ENCODE measurements at regions not wholly inside any gene's neighbourhood (a gene's known extent, or its start where the extent isn't known, plus 50 kb on each side); places are given as distances from the start of the nearest gene placed in this dataset.
"Not testable (repeated sequence)": the region's sequence is repeated elsewhere in the genome, so short reads cannot be mapped to it uniquely, and the experiment has no call there.

GRCh38 chr7:24395512-24395911, 111.5 kb downstream of the NPY start:
- no peak for DNase-seq (ENCODE audit: low read depth in 2 of 2, low spot score in 1 of 2)

GRCh38 chr7:24396387-24396786, 112.4 kb downstream of the NPY start:
- not testable (repeated sequence) for DNase-seq (ENCODE audit: low read depth in 2 of 2, low spot score in 1 of 2)

- DNase-seq (ENCODE audit: low read depth in 2 of 2, low spot score in 1 of 2), result no peak
Observed at GRCh38 chr7:24401628-24402593, 117.9 kb downstream of the NPY start.

DNA sequence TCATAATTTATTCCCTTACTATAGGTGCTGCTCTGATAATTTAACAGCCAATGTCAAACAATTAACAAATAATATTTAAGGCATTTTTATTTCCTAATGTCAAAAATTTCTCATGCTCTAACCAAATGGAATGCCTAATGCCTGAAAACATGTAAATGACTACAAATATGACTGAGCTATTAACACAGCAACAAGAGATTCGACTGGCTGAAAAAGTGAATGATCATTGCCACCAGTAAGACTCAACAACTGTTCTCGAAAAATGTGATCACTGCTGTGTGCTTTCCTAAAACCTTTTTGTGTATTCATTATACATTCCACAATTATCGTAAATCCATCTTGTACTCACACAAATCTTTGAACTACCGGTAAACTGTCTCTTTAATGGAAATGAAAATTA, 118.7 kb downstream of the NPY start:
- DNase-seq (ENCODE audit: low read depth in 2 of 2, low spot score in 1 of 2), result no peak

DNA sequence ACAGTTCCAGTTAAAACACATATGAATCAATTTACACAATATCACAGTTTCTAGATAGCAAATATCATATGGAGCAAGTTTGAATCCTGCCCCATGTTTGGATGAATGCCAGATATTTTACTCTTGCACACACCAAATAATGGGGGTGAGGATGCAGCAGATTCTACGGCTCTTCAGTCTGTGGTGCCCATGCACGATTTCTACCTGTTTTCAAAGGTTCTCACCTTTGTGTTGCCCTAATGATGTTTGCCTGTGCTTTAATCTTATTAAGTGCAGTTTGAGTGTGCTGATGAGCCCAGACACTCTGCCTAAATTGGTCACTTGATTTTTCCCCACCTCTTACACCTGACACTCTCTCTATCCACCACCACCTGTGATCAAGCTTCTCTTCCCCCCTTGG, 119.6 kb downstream of the NPY start:
- DNase-seq (ENCODE audit: low read depth in 2 of 2, low spot score in 1 of 2), result no peak

GRCh38 chr7:24404315-24404714, 120.3 kb downstream of the NPY start:
- DNase-seq (ENCODE audit: low read depth in 2 of 2, low spot score in 1 of 2), result no peak

- no peak for DNase-seq (ENCODE audit: low read depth in 2 of 2, low spot score in 1 of 2)
Observed at GRCh38 chr7:24405002-24405401, 121.0 kb downstream of the NPY start.

DNA sequence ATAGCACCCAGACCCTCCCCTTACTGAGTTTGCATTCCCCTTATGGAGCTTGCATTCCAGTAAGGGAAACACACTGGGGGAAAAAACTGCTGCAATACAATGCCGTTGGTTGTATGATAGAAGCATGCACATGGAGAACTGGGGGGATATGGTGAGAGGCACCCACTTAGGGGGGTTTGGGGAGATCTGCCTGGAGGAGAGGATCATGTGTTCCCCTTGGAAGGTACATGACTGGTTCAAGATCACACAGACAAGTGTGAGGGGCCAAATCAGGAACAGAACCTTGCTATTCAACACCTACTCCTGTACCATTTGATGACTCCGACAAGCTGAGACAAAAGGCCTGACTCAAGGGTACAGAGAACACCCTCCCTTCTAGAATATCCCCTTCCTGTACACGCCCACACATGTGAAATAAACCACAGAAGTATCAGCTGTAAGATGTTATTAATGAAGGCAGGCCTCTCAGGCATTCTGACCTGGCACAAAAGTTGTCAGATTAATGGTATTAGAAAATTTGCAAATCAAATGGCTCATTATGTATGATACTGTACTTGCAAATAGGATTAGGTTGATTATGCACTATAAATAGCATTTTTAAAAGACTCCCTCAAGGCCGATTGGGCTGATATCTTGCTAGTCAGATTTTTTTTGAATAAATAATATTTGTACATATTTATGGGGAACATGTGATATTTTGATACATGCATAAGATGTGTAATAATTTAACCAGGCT, 122.2 kb downstream of the NPY start:
- no peak for DNase-seq (ENCODE audit: low read depth in 2 of 2, low spot score in 1 of 2)

GRCh38 chr7:24406789-24407299, 122.9 kb downstream of the NPY start:
- DNase-seq (ENCODE audit: low read depth in 2 of 2, low spot score in 1 of 2), result no peak

- no peak for DNase-seq (ENCODE audit: low read depth in 2 of 2, low spot score in 1 of 2)
Observed at GRCh38 chr7:24407965-24408364, 124.0 kb downstream of the NPY start.

GRCh38 chr7:24408798-24409430, 124.9 kb downstream of the NPY start:
- no peak for DNase-seq (ENCODE audit: low read depth in 2 of 2, low spot score in 1 of 2)

- no peak for DNase-seq (ENCODE audit: low read depth in 2 of 2, low spot score in 1 of 2)
Observed at GRCh38 chr7:24409431-24410024, 125.5 kb downstream of the NPY start.

- no peak for DNase-seq (ENCODE audit: low read depth in 2 of 2, low spot score in 1 of 2)
Observed at GRCh38 chr7:24411226-24411625, 127.2 kb downstream of the NPY start.

GRCh38 chr7:24417526-24418120, 133.6 kb downstream of the NPY start:
- no peak for DNase-seq (ENCODE audit: low read depth in 2 of 2, low spot score in 1 of 2)

DNA sequence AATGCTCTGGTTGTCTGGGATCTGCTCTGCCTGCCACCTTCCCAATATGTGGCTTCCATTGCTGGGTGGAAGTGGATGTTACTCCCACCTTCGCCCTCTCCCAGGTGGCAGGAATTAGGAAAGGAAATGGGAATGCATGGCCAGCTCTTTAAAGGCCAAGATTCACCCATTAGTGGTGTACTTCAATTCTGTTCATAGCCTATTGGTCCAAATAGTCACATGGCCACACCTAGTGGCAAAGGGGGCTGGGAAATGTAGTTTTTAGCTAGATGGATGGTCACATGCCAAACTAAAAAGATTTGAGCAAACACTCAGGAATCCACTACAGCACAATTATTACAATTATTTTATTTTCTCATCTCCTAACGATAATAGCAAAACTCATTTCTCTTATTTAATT, 135.1 kb downstream of the NPY start:
- DNase-seq (ENCODE audit: low read depth in 2 of 2, low spot score in 1 of 2), result no peak

GRCh38 chr7:24419511-24419910, 135.5 kb downstream of the NPY start:
- no peak for DNase-seq (ENCODE audit: low read depth in 2 of 2, low spot score in 1 of 2)

DNA sequence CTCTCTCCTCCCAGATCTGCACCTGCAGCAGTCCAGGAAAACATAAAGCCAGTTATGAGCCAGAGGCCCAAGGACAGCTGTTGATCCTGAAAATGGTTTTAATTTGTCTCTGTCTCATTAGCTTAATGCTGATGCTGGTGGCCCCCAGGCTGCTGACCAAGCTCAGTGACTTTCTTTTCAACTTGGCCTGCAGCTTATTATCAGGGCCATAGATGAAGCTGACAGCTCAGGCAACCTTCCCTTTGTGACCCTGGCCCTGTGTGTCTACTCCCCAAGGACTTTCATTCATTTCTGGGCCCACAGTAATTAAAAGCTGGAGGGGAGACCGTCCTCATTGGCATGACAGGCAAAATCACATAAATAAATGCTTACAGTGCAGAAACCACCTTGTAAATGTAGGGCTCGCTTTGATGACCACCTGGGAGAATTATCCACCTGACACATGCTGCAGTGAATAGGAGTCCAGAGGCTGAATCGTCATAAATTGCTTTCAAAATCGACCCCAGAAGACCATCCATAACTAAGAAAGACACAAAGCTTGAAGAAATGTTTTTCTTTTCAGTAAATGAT, 138.5 kb downstream of the NPY start:
- DNase-seq (ENCODE audit: low read depth in 2 of 2, low spot score in 1 of 2), result no peak

DNA sequence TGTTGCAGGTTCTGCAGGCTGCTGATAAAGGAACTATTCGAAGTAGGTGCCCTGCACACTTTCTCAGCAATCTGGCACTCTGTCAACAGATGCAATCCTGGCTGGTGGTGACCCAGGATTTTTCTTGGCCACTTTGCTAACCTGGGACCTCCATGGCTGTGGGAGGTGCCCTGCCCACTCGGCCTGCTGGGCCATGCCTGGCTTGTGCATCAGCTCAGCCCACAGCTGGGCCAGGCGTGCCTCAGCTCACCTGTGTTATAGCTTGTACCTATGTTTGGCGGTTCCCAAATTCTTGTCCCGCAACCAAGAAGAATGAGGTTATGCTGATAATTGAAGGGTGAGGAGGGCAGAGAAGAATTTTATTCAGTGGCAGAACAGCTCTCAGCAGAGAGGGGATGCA, 141.7 kb downstream of the NPY start:
- DNase-seq (ENCODE audit: low read depth in 2 of 2, low spot score in 1 of 2), result no peak

DNA sequence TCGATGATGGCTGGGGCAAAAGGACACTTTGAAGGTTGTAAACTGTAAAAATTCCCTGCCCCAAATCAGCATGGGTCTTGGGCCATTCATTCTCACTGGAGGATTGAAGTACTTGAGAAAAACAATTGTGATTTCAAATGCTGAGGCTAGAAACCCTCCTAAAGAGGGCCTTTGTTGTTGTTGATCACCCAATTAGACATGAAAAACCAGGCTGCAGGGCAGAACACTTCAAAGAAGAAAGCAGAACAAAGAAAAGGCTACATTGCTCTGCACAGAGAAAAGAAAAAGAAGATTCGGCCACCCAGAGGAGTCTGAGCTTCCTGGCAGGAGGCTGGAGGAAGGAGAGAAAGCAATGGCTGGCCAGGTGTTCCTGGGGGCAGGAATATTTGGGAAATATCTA, 143.1 kb downstream of the NPY start:
- DNase-seq (ENCODE audit: low read depth in 2 of 2, low spot score in 1 of 2), result no peak

GRCh38 chr7:24428676-24429075, 144.6 kb upstream of the PALS2 start:
- no peak for DNase-seq (ENCODE audit: low read depth in 2 of 2, low spot score in 1 of 2)

DNA sequence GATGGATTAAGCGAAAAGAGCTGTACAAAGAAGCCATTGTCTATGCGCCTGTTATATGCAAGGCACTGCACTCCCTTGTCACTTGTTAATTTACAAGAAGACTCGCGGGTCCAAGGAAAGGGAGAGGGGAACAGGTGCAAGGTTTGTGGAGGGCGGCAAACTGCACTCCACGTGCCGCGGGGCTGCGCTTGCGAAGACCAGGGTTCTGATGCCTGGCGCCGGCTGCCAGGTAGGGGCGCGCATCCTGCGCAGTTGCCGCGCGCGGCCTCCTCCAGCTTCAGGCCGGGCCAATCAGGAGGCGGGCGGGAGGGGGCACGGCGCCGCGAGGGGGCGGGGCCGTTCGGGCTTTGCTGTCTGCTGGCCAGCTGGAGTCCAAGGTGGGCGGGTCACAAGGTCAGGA, 140.6 kb upstream of the PALS2 start:
- DNase-seq (ENCODE audit: low read depth in 2 of 2, low spot score in 1 of 2), result no peak

Data from stimulated activated CD8-positive, alpha-beta memory T cell treated with anti-CD3 and anti-CD28 coated beads, Interleukin-4, amount 100 ng/mL, for 4 hours (primary cell).